H1 (cell line): ENCODE measurements at regions not wholly inside any gene's neighbourhood (a gene's known extent, or its start where the extent isn't known, plus 50 kb on each side); places are given as distances from the start of the nearest gene placed in this dataset.
"Not testable (repeated sequence)": the region's sequence is repeated elsewhere in the genome, so short reads cannot be mapped to it uniquely, and the experiment has no call there.

ENCODE experiments used
- CTCF ChIA-PET: fragments of 300-600 bp; sonication (Branson Sonifier 250); formaldehyde crosslinking; loops from one replicate; lab custom pipeline; 2021; ENCODE audit not compliant: partially characterized antibody; lab: Charles Lee
- POLR2A ChIA-PET: fragments of 300-600 bp; sonication (Branson Sonifier 250); formaldehyde crosslinking; loops from one replicate; lab custom pipeline; 2021; ENCODE audit warnings: inconsistent platforms; ENCODE audit not compliant: partially characterized antibody; lab: Charles Lee
- DNase-seq, 2 experiments: peaks; one replicate each; pipeline versions ENCODE4 v3.0.0 to v3.0.0-alpha.2; 2010 to 2022; ENCODE audit warnings: low spot score in 2 of 2, low read depth in 1 of 2, mixed read lengths in 1 of 2
- FAIRE-seq: peaks from 2 replicates; lab custom pipeline; 2011; peaks lifted over from hg19 to GRCh38; lab: Jason Lieb, UNC
- H2AFZ ChIP-seq: 2 replicates; pipeline ENCODE4 v1.8.1; 2012; ENCODE audit warnings: low read length, inconsistent platforms
- H2AK5ac ChIP-seq: 2 replicates; pipeline ENCODE4 v1.6.1; 2013; ENCODE audit warnings: low read depth, low read length
- H2BK120ac ChIP-seq: replicated peaks from 2 replicates; pipeline ENCODE3; 2013; ENCODE audit warnings: low read depth, low read length, inconsistent platforms
- H2BK12ac ChIP-seq: 2 replicates; pipeline ENCODE4 v1.6.1; 2013; ENCODE audit warnings: low read depth, low read length
- H2BK15ac ChIP-seq: 2 replicates; pipeline ENCODE4 v1.6.1; 2013; ENCODE audit warnings: low read length
- H2BK20ac ChIP-seq: 2 replicates; pipeline ENCODE4 v1.6.1; 2013; ENCODE audit warnings: low read length
- H2BK5ac ChIP-seq: 2 replicates; pipeline ENCODE4 v1.6.1; 2013; ENCODE audit warnings: low read depth, low read length
- H3K14ac ChIP-seq: 2 replicates; pipeline ENCODE4 v1.6.1; 2013; ENCODE audit warnings: inconsistent platforms; ENCODE audit not compliant: insufficient read length
- H3K18ac ChIP-seq: 2 replicates; pipeline ENCODE4 v1.6.1; 2013; ENCODE audit warnings: low read length; ENCODE audit errors: extremely low read depth
- H3K23ac ChIP-seq: 2 replicates; pipeline ENCODE4 v1.6.1; 2013; ENCODE audit warnings: inconsistent platforms; ENCODE audit not compliant: insufficient read length
- H3K23me2 ChIP-seq: 2 replicates; pipeline ENCODE4 v1.6.1; 2013; ENCODE audit warnings: low read depth, low read length
- H3K27ac ChIP-seq: 2 replicates; pipeline ENCODE4 v1.6.1; 2011; ENCODE audit warnings: low read depth, low read length, inconsistent platforms
- H3K27me3 ChIP-seq, 4 experiments: replicated peaks in 1 of 4; 1 replicate in 1 of 4; 2 replicates in 3 of 4; pipeline versions ENCODE4 v1.6.1 to v1.8.1; 2011 to 2013; ENCODE audit warnings: low read length in 3 of 4, mild to moderate bottlenecking in 3 of 4, inconsistent platforms in 2 of 4, mixed read lengths in 2 of 4, moderate library complexity in 1 of 4; ENCODE audit not compliant: control insufficient read depth in 3 of 4, insufficient read depth in 3 of 4; ENCODE audit errors: extremely low read depth in 1 of 4
- H3K36me3 ChIP-seq, 4 experiments: 2 replicates each; pipeline versions ENCODE4 v1.6.1 to v1.8.1; 2011 to 2013; ENCODE audit warnings: mild to moderate bottlenecking in 4 of 4, low read length in 3 of 4, moderate library complexity in 2 of 4, control low read depth in 1 of 4, inconsistent platforms in 1 of 4; ENCODE audit not compliant: insufficient read depth in 4 of 4, control insufficient read depth in 2 of 4
- H3K4ac ChIP-seq: replicated peaks from 2 replicates; pipeline ENCODE3; 2013; ENCODE audit warnings: low read length, low read depth, mixed read lengths, inconsistent platforms; ENCODE audit not compliant: insufficient read length
- H3K4me1 ChIP-seq, 4 experiments: replicated peaks in 1 of 4; 1 replicate in 1 of 4; 2 replicates in 3 of 4; pipeline versions ENCODE4 v1.6.1 to v1.8.1; 2011 to 2013; ENCODE audit warnings: low read length in 3 of 4, inconsistent platforms in 2 of 4, mixed read lengths in 1 of 4; ENCODE audit not compliant: insufficient read depth in 4 of 4, control insufficient read depth in 3 of 4
- H3K4me2 ChIP-seq, 2 experiments: 2 replicates each; pipeline versions ENCODE4 v1.6.1 to v1.8.1; 2011 to 2013; ENCODE audit warnings: low read depth in 2 of 2, low read length in 2 of 2, control low read depth in 1 of 2, inconsistent platforms in 1 of 2, mild to moderate bottlenecking in 1 of 2; ENCODE audit not compliant: insufficient read depth in 1 of 2
- H3K4me3 ChIP-seq, 4 experiments: fragments of 200-600, 300-600 bp in 1 of 4; sonication (generic), shearing (Covaris generic), sonication (Bioruptor Twin) in 1 of 4; 2 replicates each; pipeline versions ENCODE4 v1.5.1 to v1.8.1; 2011 to 2016; ENCODE audit warnings: low read length in 4 of 4, low read depth in 3 of 4, control low read depth in 2 of 4, inconsistent platforms in 2 of 4, mild to moderate bottlenecking in 2 of 4, mixed read lengths in 1 of 4, moderate library complexity in 1 of 4; ENCODE audit not compliant: insufficient read depth in 2 of 4; ENCODE audit errors: extremely low read depth in 1 of 4
- H3K56ac ChIP-seq: replicated peaks from 2 replicates; pipeline ENCODE3; 2013; ENCODE audit warnings: low read depth, mild to moderate bottlenecking, mixed read lengths, low read length, inconsistent platforms; ENCODE audit not compliant: insufficient read length
- H3K79me1 ChIP-seq: 2 replicates; pipeline ENCODE4 v1.6.1; 2013; ENCODE audit warnings: low read depth, low read length, control low read depth
- H3K79me2 ChIP-seq, 2 experiments: 2 replicates each; pipeline versions ENCODE4 v1.6.1 to v1.8.1; 2012 to 2013; ENCODE audit warnings: low read length in 2 of 2, mild to moderate bottlenecking in 2 of 2, inconsistent platforms in 1 of 2; ENCODE audit not compliant: insufficient read depth in 2 of 2, control insufficient read depth in 1 of 2
- H3K9ac ChIP-seq, 4 experiments: replicated peaks in 1 of 4; 1 replicate in 1 of 4; 2 replicates in 3 of 4; pipeline versions ENCODE4 v1.6.1 to v1.8.1; 2011 to 2013; ENCODE audit warnings: low read depth in 3 of 4, low read length in 3 of 4, control low read depth in 2 of 4, mild to moderate bottlenecking in 2 of 4, moderate library complexity in 2 of 4, inconsistent platforms in 1 of 4; ENCODE audit errors: extremely low read depth in 1 of 4
- H3K9me3 ChIP-seq, 2 experiments: 2 replicates each; pipeline versions ENCODE4 v1.6.1 to v1.8.1; 2012 to 2013; ENCODE audit warnings: mild to moderate bottlenecking in 2 of 2, moderate library complexity in 2 of 2, control low read depth in 1 of 2, inconsistent platforms in 1 of 2, low read depth in 1 of 2, low read length in 1 of 2, mixed read lengths in 1 of 2; ENCODE audit not compliant: insufficient read depth in 2 of 2
- H4K20me1 ChIP-seq, 2 experiments: replicated peaks in 1 of 2; 2 replicates each; pipeline versions ENCODE3 to v1.8.1; 2011 to 2013; ENCODE audit warnings: inconsistent platforms in 2 of 2, low read length in 2 of 2, mild to moderate bottlenecking in 1 of 2; ENCODE audit not compliant: insufficient read depth in 2 of 2, control insufficient read depth in 1 of 2
- H4K5ac ChIP-seq: 2 replicates; pipeline ENCODE4 v1.6.1; 2013; ENCODE audit warnings: low read length, low read depth, mixed read lengths, inconsistent platforms; ENCODE audit not compliant: insufficient read length
- H4K8ac ChIP-seq: 2 replicates; pipeline ENCODE4 v1.8.0; 2013; ENCODE audit warnings: mild to moderate bottlenecking, moderate library complexity, low read length, inconsistent platforms; ENCODE audit not compliant: insufficient read depth; ENCODE audit errors: extremely low read depth
- H4K91ac ChIP-seq: replicated peaks from 2 replicates; pipeline ENCODE3; 2013; ENCODE audit warnings: low read length, mixed read lengths, inconsistent platforms; ENCODE audit not compliant: insufficient read length
- WGBS, 2 experiments: shearing (Covaris generic) in 1 of 2; methylation state at CpG; one replicate each; pipeline versions ENCODE4 v1.1.6 to v1.1.7; 2013 to 2015; ENCODE audit warnings: low lambda C conversion rate in 2 of 2, mixed read lengths in 2 of 2, inconsistent platforms in 1 of 2, low coverage in 1 of 2, missing lambda C conversion rate in 1 of 2; ENCODE audit not compliant: insufficient replicate concordance in 2 of 2, insufficient coverage in 1 of 2, insufficient read length in 1 of 2; ENCODE audit errors: extremely low coverage in 1 of 2, missing lambda C conversion rate in 1 of 2; 5-methylcytosine and 5-hydroxymethylcytosine counted together

GRCh38 chr9:40912679-40913078 lies 215.8 kb downstream of the FOXD4L6 start:
- Histone ChIP-seq H3K27me3 (peaks cover 12 to 31% (median 18%) of the 10 kb centered on the region in 4 experiments; a peak in 6 of 7 replicates), H3K9me3 (peaks cover 88 to 92% of the 10 kb centered on the region in 2 experiments)
- H4K5ac ChIP-seq, H4K91ac ChIP-seq, H3K4me1 ChIP-seq, H2AK5ac ChIP-seq, FAIRE-seq, H3K4me2 ChIP-seq, H3K4me3 ChIP-seq, H2BK15ac ChIP-seq, H2BK12ac ChIP-seq, H3K18ac ChIP-seq, H3K23me2 ChIP-seq, POLR2A ChIA-PET, CTCF ChIA-PET, H2BK20ac ChIP-seq, H3K27ac ChIP-seq, H3K23ac ChIP-seq, H3K79me2 ChIP-seq, H3K4ac ChIP-seq, H3K9ac ChIP-seq, H2BK120ac ChIP-seq, H3K14ac ChIP-seq, H2BK5ac ChIP-seq, H4K20me1 ChIP-seq, H3K56ac ChIP-seq, H3K36me3 ChIP-seq, H3K79me1 ChIP-seq, H4K8ac ChIP-seq, H2AFZ ChIP-seq: not testable (repeated sequence)
- 81% methylated on average over 4 of the region's 4 CpGs; no CpG with 5 or more reads in 1 of the 2 experiments for WGBS, 2 experiments
- peak in 1 of 2 experiments; percentile 11 for DNase-seq
